Activated T-cell treated with anti-CD3 and anti-CD28 coated beads, Interleukin-2, amount 50 U/mL, for 24 hours (primary cell): ENCODE measurements at regions not wholly inside any gene's neighbourhood (a gene's known extent, or its start where the extent isn't known, plus 50 kb on each side); places are given as distances from the start of the nearest gene placed in this dataset.

ENCODE experiments used
- DNase-seq: peaks from one replicate; pipeline ENCODE4 v3.0.0-alpha.2; 2020
- H3K27ac Mint-ChIP-seq: 2 replicates; pipeline ENCODE4 v1.8.0; 2020; ENCODE audit warnings: mild to moderate bottlenecking, mixed read lengths
- H3K27me3 Mint-ChIP-seq: 2 replicates; pipeline ENCODE4 v1.8.0; 2020; ENCODE audit warnings: mixed read lengths
- H3K36me3 Mint-ChIP-seq: 2 replicates; pipeline ENCODE4 v1.8.0; 2020; ENCODE audit warnings: low read depth, mixed read lengths
- H3K4me1 Mint-ChIP-seq: 2 replicates; pipeline ENCODE4 v1.8.0; 2020; ENCODE audit warnings: low read depth, mixed read lengths
- H3K4me3 Mint-ChIP-seq: 2 replicates; pipeline ENCODE4 v1.8.0; 2020; ENCODE audit warnings: mild to moderate bottlenecking, moderate library complexity, mixed read lengths
- H3K9me3 Mint-ChIP-seq: 2 replicates; pipeline ENCODE4 v1.8.0; 2020; ENCODE audit warnings: mixed read lengths

GRCh38 chr2:217643789-217644301, 358.9 kb downstream of the TNS1 start:
- Mint-ChIP-seq H3K36me3 (no peaks in the 10 kb centered on the region), H3K9me3 (no peaks in the 10 kb centered on the region), H3K27ac (no peak overlapping the region), H3K27me3 (no peaks in the 10 kb centered on the region), H3K4me1 (no peaks in the 10 kb centered on the region), H3K4me3 (no peak overlapping the region)
- no peak for DNase-seq

- H3K9me3 Mint-ChIP-seq, result no peaks in the 10 kb centered on the region
- no peaks in the 10 kb centered on the region for H3K36me3 Mint-ChIP-seq
- no peak overlapping the region for H3K4me3 Mint-ChIP-seq
- no peak for DNase-seq
- H3K4me1 Mint-ChIP-seq, result no peaks in the 10 kb centered on the region
- no peak overlapping the region for H3K27ac Mint-ChIP-seq
- no peaks in the 10 kb centered on the region for H3K27me3 Mint-ChIP-seq
Measured at GRCh38 chr2:217642944-217643343, 359.9 kb downstream of the TNS1 start.

- no peaks in the 10 kb centered on the region for H3K36me3 Mint-ChIP-seq
- H3K4me1 Mint-ChIP-seq, result no peaks in the 10 kb centered on the region
- H3K27me3 Mint-ChIP-seq, result no peaks in the 10 kb centered on the region
- no peak overlapping the region for H3K27ac Mint-ChIP-seq
- H3K4me3 Mint-ChIP-seq, result no peak overlapping the region
- DNase-seq, result no peak
- H3K9me3 Mint-ChIP-seq, result no peaks in the 10 kb centered on the region
Measured at GRCh38 chr2:217641960-217642359, 360.8 kb downstream of the TNS1 start.

GRCh38 chr2:217639481-217639880, 363.3 kb downstream of the TNS1 start:
- no peaks in the 10 kb centered on the region for H3K27me3 Mint-ChIP-seq
- no peaks in the 10 kb centered on the region for H3K4me1 Mint-ChIP-seq
- DNase-seq, result no peak
- H3K4me3 Mint-ChIP-seq, result no peak overlapping the region
- no peak overlapping the region for H3K27ac Mint-ChIP-seq
- no peaks in the 10 kb centered on the region for H3K9me3 Mint-ChIP-seq
- H3K36me3 Mint-ChIP-seq, result no peaks in the 10 kb centered on the region

GRCh38 chr2:217638533-217638932, 364.3 kb downstream of the TNS1 start:
- Mint-ChIP-seq H3K36me3 (no peaks in the 10 kb centered on the region), H3K27ac (no peak overlapping the region), H3K4me3 (no peak overlapping the region), H3K9me3 (no peaks in the 10 kb centered on the region), H3K4me1 (no peaks in the 10 kb centered on the region), H3K27me3 (no peaks in the 10 kb centered on the region)
- no peak for DNase-seq

- DNase-seq, result no peak
- H3K36me3 Mint-ChIP-seq, result no peaks in the 10 kb centered on the region
- H3K4me3 Mint-ChIP-seq, result no peak overlapping the region
- H3K27me3 Mint-ChIP-seq, result no peaks in the 10 kb centered on the region
- H3K4me1 Mint-ChIP-seq, result no peaks in the 10 kb centered on the region
- no peaks in the 10 kb centered on the region for H3K9me3 Mint-ChIP-seq
- H3K27ac Mint-ChIP-seq, result no peak overlapping the region
Measured at GRCh38 chr2:217638031-217638430, 364.8 kb downstream of the TNS1 start.

- H3K4me3 Mint-ChIP-seq, result no peak overlapping the region
- no peaks in the 10 kb centered on the region for H3K9me3 Mint-ChIP-seq
- H3K27me3 Mint-ChIP-seq, result no peaks in the 10 kb centered on the region
- no peaks in the 10 kb centered on the region for H3K4me1 Mint-ChIP-seq
- no peaks in the 10 kb centered on the region for H3K36me3 Mint-ChIP-seq
- no peak overlapping the region for H3K27ac Mint-ChIP-seq
- no peak for DNase-seq
Measured at GRCh38 chr2:217636991-217637561, 365.7 kb downstream of the TNS1 start.

- no peaks in the 10 kb centered on the region for H3K36me3 Mint-ChIP-seq
- H3K27me3 Mint-ChIP-seq, result no peaks in the 10 kb centered on the region
Measured at GRCh38 chr2:217636578-217636977, 366.2 kb downstream of the TNS1 start.

GRCh38 chr2:217634871-217635270, 367.9 kb downstream of the TNS1 start:
- H3K9me3 Mint-ChIP-seq, result no peaks in the 10 kb centered on the region
- no peaks in the 10 kb centered on the region for H3K27me3 Mint-ChIP-seq
- H3K27ac Mint-ChIP-seq, result no peak overlapping the region
- no peaks in the 10 kb centered on the region for H3K4me1 Mint-ChIP-seq
- H3K4me3 Mint-ChIP-seq, result no peak overlapping the region
- DNase-seq, result no peak
- H3K36me3 Mint-ChIP-seq, result no peaks in the 10 kb centered on the region

More at GRCh38 chr2:217636578-217636977, 366.2 kb downstream of the TNS1 start:
- Mint-ChIP-seq H3K4me3 (no peak overlapping the region), H3K27ac (no peak overlapping the region), H3K9me3 (no peaks in the 10 kb centered on the region), H3K4me1 (no peaks in the 10 kb centered on the region)
- DNase-seq, result no peak

GRCh38 chr2:217632043-217632442, 370.8 kb downstream of the TNS1 start:
- Mint-ChIP-seq H3K4me1 (no peaks in the 10 kb centered on the region), H3K9me3 (no peaks in the 10 kb centered on the region), H3K27ac (no peak overlapping the region), H3K4me3 (no peak overlapping the region), H3K27me3 (no peaks in the 10 kb centered on the region), H3K36me3 (no peaks in the 10 kb centered on the region)
- DNase-seq, result no peak

GRCh38 chr2:217631115-217631514, 371.7 kb downstream of the TNS1 start:
- no peaks in the 10 kb centered on the region for H3K4me1 Mint-ChIP-seq
- DNase-seq, result no peak
- H3K27me3 Mint-ChIP-seq, result no peaks in the 10 kb centered on the region
- H3K4me3 Mint-ChIP-seq, result no peak overlapping the region
- H3K36me3 Mint-ChIP-seq, result no peaks in the 10 kb centered on the region
- no peak overlapping the region for H3K27ac Mint-ChIP-seq
- H3K9me3 Mint-ChIP-seq, result no peaks in the 10 kb centered on the region

- no peak overlapping the region for H3K4me3 Mint-ChIP-seq
- no peaks in the 10 kb centered on the region for H3K9me3 Mint-ChIP-seq
- no peaks in the 10 kb centered on the region for H3K4me1 Mint-ChIP-seq
- DNase-seq, result no peak
- no peaks in the 10 kb centered on the region for H3K27me3 Mint-ChIP-seq
- no peaks in the 10 kb centered on the region for H3K36me3 Mint-ChIP-seq
- no peak overlapping the region for H3K27ac Mint-ChIP-seq
Measured at GRCh38 chr2:217629347-217629746, 373.4 kb downstream of the TNS1 start.

- H3K36me3 Mint-ChIP-seq, result no peaks in the 10 kb centered on the region
- no peak overlapping the region for H3K4me3 Mint-ChIP-seq
- H3K4me1 Mint-ChIP-seq, result no peaks in the 10 kb centered on the region
- no peak overlapping the region for H3K27ac Mint-ChIP-seq
- H3K9me3 Mint-ChIP-seq, result no peaks in the 10 kb centered on the region
- DNase-seq, result no peak
- no peaks in the 10 kb centered on the region for H3K27me3 Mint-ChIP-seq
Measured at GRCh38 chr2:217628061-217628460, 374.7 kb downstream of the TNS1 start.

- H3K4me1 Mint-ChIP-seq, result no peaks in the 10 kb centered on the region
- no peaks in the 10 kb centered on the region for H3K27me3 Mint-ChIP-seq
- H3K36me3 Mint-ChIP-seq, result no peaks in the 10 kb centered on the region
- H3K27ac Mint-ChIP-seq, result no peak overlapping the region
- H3K9me3 Mint-ChIP-seq, result no peaks in the 10 kb centered on the region
- H3K4me3 Mint-ChIP-seq, result no peak overlapping the region
- DNase-seq, result no peak
Measured at GRCh38 chr2:217626926-217627325, 375.9 kb downstream of the TNS1 start.

GRCh38 chr2:217625557-217626169, 377.1 kb downstream of the TNS1 start:
- no peaks in the 10 kb centered on the region for H3K4me1 Mint-ChIP-seq
- no peak for DNase-seq
- H3K36me3 Mint-ChIP-seq, result no peaks in the 10 kb centered on the region
- H3K27ac Mint-ChIP-seq, result no peak overlapping the region
- H3K27me3 Mint-ChIP-seq, result no peaks in the 10 kb centered on the region
- H3K4me3 Mint-ChIP-seq, result no peak overlapping the region
- H3K9me3 Mint-ChIP-seq, result no peaks in the 10 kb centered on the region
